ENCODE measurements at regions not wholly inside any gene's neighbourhood (a gene's known extent, or its start where the extent isn't known, plus 50 kb on each side); places are given as distances from the start of the nearest gene placed in this dataset.

- H3K36me3 ChIP-seq = no peaks in the 10 kb centered on the region
- WGBS (ENCODE audit: insufficient coverage, low coverage, low lambda C conversion rate, missing lambda C conversion rate) = 29% methylated on average over 1 of the region's 1 CpG
- no peak for DNase-seq
Observed at GRCh38 chr14:84804468-84804867, 725.5 kb upstream of the FLRT2 start.

GRCh38 chr14:84804895-84805294 is 725.0 kb upstream of the FLRT2 start:
- Histone ChIP-seq H3K36me3 (no peaks in the 10 kb centered on the region), H3K4me3 (no peak overlapping the region), H3K27ac (no peak overlapping the region), H3K4me1 (no peaks in the 10 kb centered on the region), H3K9me3 (no peaks in the 10 kb centered on the region), H3K27me3 (no peaks in the 10 kb centered on the region)
- TF ChIP-seq POLR2A (IDR thresholded peaks at IDR 0.05) (no peak), CTCF (IDR thresholded peaks at IDR 0.05) (no peak)
- no peak for ATAC-seq
- no peak for DNase-seq
- WGBS (ENCODE audit: insufficient coverage, low coverage, low lambda C conversion rate, missing lambda C conversion rate) = 38% methylated on average over 1 of the region's 1 CpG
- intact Hi-C loops (cut with DNase I) = no loop called here

More at GRCh38 chr14:84804468-84804867, 725.5 kb upstream of the FLRT2 start:
- no peak overlapping the region for H3K27ac ChIP-seq
- no peaks in the 10 kb centered on the region for H3K4me1 ChIP-seq
- H3K27me3 ChIP-seq = no peaks in the 10 kb centered on the region
- no peaks in the 10 kb centered on the region for H3K9me3 ChIP-seq
- no peak overlapping the region for H3K4me3 ChIP-seq
- TF ChIP-seq CTCF (IDR thresholded peaks at IDR 0.05) (no peak), POLR2A (IDR thresholded peaks at IDR 0.05) (no peak)
- no peak for ATAC-seq
- intact Hi-C loops (cut with DNase I) = no loop called here

GRCh38 chr14:84806181-84806580 is 723.8 kb upstream of the FLRT2 start:
- Histone ChIP-seq H3K4me3 (no peak overlapping the region), H3K27me3 (no peaks in the 10 kb centered on the region), H3K36me3 (no peaks in the 10 kb centered on the region), H3K4me1 (no peaks in the 10 kb centered on the region), H3K27ac (no peak overlapping the region), H3K9me3 (no peaks in the 10 kb centered on the region)
- ATAC-seq (no peak), DNase-seq (no peak)
- intact Hi-C loops (cut with DNase I) = no loop called here
- no peak for TF ChIP-seq CTCF (IDR thresholded peaks at IDR 0.05)

- Histone ChIP-seq H3K4me1 (no peaks in the 10 kb centered on the region), H3K4me3 (no peak overlapping the region), H3K9me3 (no peaks in the 10 kb centered on the region), H3K27ac (no peak overlapping the region), H3K27me3 (no peaks in the 10 kb centered on the region), H3K36me3 (no peaks in the 10 kb centered on the region)
- intact Hi-C loops (cut with DNase I) = no loop called here
- TF ChIP-seq CTCF (IDR thresholded peaks at IDR 0.05) (no peak), POLR2A (IDR thresholded peaks at IDR 0.05) (no peak)
- DNase-seq (no peak), ATAC-seq (no peak)
- WGBS (ENCODE audit: insufficient coverage, low coverage, low lambda C conversion rate, missing lambda C conversion rate) = 51% methylated on average over 4 of the region's 4 CpGs
Observed at GRCh38 chr14:84806622-84807021, 723.3 kb upstream of the FLRT2 start.

GRCh38 chr14:84807673-84808072 is 722.3 kb upstream of the FLRT2 start:
- DNase-seq = no peak
- 48% methylated on average over 3 of the region's 3 CpGs for WGBS (ENCODE audit: insufficient coverage, low coverage, low lambda C conversion rate, missing lambda C conversion rate)
- H3K4me1 ChIP-seq = no peaks in the 10 kb centered on the region

More at GRCh38 chr14:84807673-84808072, 722.3 kb upstream of the FLRT2 start:
- intact Hi-C loops (cut with DNase I) = no loop called here
- Histone ChIP-seq H3K9me3 (no peaks in the 10 kb centered on the region), H3K27ac (no peak overlapping the region), H3K4me3 (no peak overlapping the region), H3K27me3 (no peaks in the 10 kb centered on the region), H3K36me3 (no peaks in the 10 kb centered on the region)
- TF ChIP-seq CTCF (IDR thresholded peaks at IDR 0.05) (no peak), POLR2A (IDR thresholded peaks at IDR 0.05) (no peak)
- ATAC-seq = no peak
